GM12864 (cell line): ENCODE measurements at regions not wholly inside any gene's neighbourhood (a gene's known extent, or its start where the extent isn't known, plus 50 kb on each side); places are given as distances from the start of the nearest gene placed in this dataset.

Source experiments
- DNase-seq: peaks from one replicate; pipeline ENCODE4 v3.0.0-alpha.2; 2011; ENCODE audit warnings: low read depth
- H3K4me3 ChIP-seq: 2 replicates; pipeline ENCODE4 v1.5.1; 2011; ENCODE audit warnings: mild to moderate bottlenecking, low read depth, low read length, control low read depth
- CTCF ChIP-seq: IDR thresholded peaks from 2 replicates; pipeline ENCODE4 v1.5.1; 2011; ENCODE audit warnings: low read depth, mild to moderate bottlenecking, moderate library complexity, low read length, control low read depth, inconsistent platforms; ENCODE audit errors: missing control alignments

- no peak for DNase-seq
- H3K4me3 ChIP-seq, result no peak overlapping the region
- no peak for TF ChIP-seq CTCF
These were observed 61.7 kb upstream of the EYA4 start for GRCh38 chr6:133179481-133179880.

GRCh38 chr6:133183691-133184090, 57.5 kb upstream of the EYA4 start:
- no peak for DNase-seq
- TF ChIP-seq CTCF, result no peak

GRCh38 chr6:133184798-133185372, 56.3 kb upstream of the EYA4 start:
- no peak for DNase-seq
- peak; percentile 21 for TF ChIP-seq CTCF
- H3K4me3 ChIP-seq, result no peak overlapping the region

More at GRCh38 chr6:133183691-133184090, 57.5 kb upstream of the EYA4 start:
- no peak overlapping the region for H3K4me3 ChIP-seq

- no peak overlapping the region for H3K4me3 ChIP-seq
- DNase-seq, result no peak
- TF ChIP-seq CTCF, result no peak
These were observed 55.4 kb upstream of the EYA4 start for GRCh38 chr6:133185731-133186130.

GRCh38 chr6:133187114-133187513, 54.0 kb upstream of the EYA4 start:
- no peak for DNase-seq
- no peak overlapping the region for H3K4me3 ChIP-seq
- no peak for TF ChIP-seq CTCF

- no peak for TF ChIP-seq CTCF
- DNase-seq, result no peak
- no peak overlapping the region for H3K4me3 ChIP-seq
These were observed 53.3 kb upstream of the EYA4 start for GRCh38 chr6:133187657-133188453.
